ENCODE measurements at regions not wholly inside any gene's neighbourhood (a gene's known extent, or its start where the extent isn't known, plus 50 kb on each side); places are given as distances from the start of the nearest gene placed in this dataset.

DNA sequence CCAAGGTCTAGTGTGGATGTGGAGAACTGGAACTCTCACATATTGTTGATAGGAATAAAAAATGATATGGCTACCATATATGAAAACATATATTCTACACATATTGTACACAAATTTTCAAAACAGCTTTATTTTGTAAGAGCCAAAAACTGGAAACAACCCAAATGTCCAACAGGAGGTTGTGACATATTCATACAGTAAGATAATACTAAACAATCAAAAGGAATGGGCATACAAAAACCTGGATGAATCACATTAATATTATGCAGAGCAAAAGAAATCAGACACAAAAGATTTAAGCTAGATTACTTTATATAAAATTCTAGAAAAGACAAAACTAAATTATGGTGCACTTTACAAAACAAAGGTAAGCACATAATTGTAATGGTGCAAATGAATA is 223.9 kb downstream of the SIM1 start:
- TF ChIP-seq, protein P1, sequence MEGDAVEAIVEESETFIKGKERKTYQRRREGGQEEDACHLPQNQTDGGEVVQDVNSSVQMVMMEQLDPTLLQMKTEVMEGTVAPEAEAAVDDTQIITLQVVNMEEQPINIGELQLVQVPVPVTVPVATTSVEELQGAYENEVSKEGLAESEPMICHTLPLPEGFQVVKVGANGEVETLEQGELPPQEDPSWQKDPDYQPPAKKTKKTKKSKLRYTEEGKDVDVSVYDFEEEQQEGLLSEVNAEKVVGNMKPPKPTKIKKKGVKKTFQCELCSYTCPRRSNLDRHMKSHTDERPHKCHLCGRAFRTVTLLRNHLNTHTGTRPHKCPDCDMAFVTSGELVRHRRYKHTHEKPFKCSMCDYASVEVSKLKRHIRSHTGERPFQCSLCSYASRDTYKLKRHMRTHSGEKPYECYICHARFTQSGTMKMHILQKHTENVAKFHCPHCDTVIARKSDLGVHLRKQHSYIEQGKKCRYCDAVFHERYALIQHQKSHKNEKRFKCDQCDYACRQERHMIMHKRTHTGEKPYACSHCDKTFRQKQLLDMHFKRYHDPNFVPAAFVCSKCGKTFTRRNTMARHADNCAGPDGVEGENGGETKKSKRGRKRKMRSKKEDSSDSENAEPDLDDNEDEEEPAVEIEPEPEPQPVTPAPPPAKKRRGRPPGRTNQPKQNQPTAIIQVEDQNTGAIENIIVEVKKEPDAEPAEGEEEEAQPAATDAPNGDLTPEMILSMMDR (IDR thresholded peaks at IDR 0.05; ENCODE audit: poor library complexity, severe bottlenecking): no peak
- TF ChIP-seq EZH2 (IDR thresholded peaks at IDR 0.05; ENCODE audit: borderline replicate concordance, insufficient read depth, low read length, poor library complexity, severe bottlenecking) (no peak), TAF1 (IDR thresholded peaks at IDR 0.05; ENCODE audit: low read depth) (no peak)
